K562 (cell line): ENCODE measurements at regions not wholly inside any gene's neighbourhood (a gene's known extent, or its start where the extent isn't known, plus 50 kb on each side); places are given as distances from the start of the nearest gene placed in this dataset.

Source experiments
- ATAC-seq: fragments of 200-7000 bp; cut with Tn5 transposase; 3 replicates; pipeline ENCODE4 v1.9.1; 2020; ENCODE audit warnings: moderate library complexity
- BruUV-seq: library from RNA; stranded (reverse); fragments of 400-500 nt; replicated peaks from 2 replicates; lab custom pipeline; 2021; lab: Mats Ljungman, UMichigan
- CTCF ChIA-PET: fragments of 300-600 bp; formaldehyde crosslinking; extraction: SDS; loops from one replicate; lab custom pipeline; 2021; ENCODE audit warnings: low intra/inter-chr PET ratio; lab: Yijun Ruan, JAX
- POLR2A ChIA-PET: fragments of 300-600, 350-650 bp; sonication (Branson Sonifier 250); formaldehyde crosslinking; extraction: SDS; loops from one replicate; lab custom pipeline; 2021; ENCODE audit warnings: antibody characterized with exemption, inconsistent platforms; lab: Yijun Ruan, JAX
- DNase-seq, 4 experiments: peaks; one replicate each; pipeline versions ENCODE4 v3.0.0 to v3.0.0-alpha.2; 2011 to 2018; ENCODE audit warnings: low spot score in 3 of 4, mixed read lengths in 3 of 4; ENCODE audit errors: extremely low read depth in 1 of 4
- FAIRE-seq: peaks from 2 replicates; lab custom pipeline; 2011; peaks lifted over from hg19 to GRCh38; lab: Jason Lieb, UNC
- H2AFZ ChIP-seq: 2 replicates; pipeline ENCODE4 v1.6.0; 2011; ENCODE audit warnings: low read depth, low read length, control low read depth, inconsistent platforms
- H3K27ac ChIP-seq: fragments of 200-600 bp; 3 replicates; pipeline ENCODE4 v1.8.0; 2011; ENCODE audit warnings: low read depth, mild to moderate bottlenecking, control low read depth, inconsistent platforms, low read length, moderate library complexity, mixed read lengths; ENCODE audit errors: extremely low read depth
- H3K27me3 ChIP-seq, 2 experiments: fragments of 300-600 bp in 1 of 2; 2 replicates in 1 of 2; 3 replicates in 1 of 2; pipeline versions ENCODE4 v1.6.0 to v1.8.0; 2011; ENCODE audit warnings: inconsistent platforms in 2 of 2, low read length in 2 of 2, mild to moderate bottlenecking in 1 of 2, mixed read lengths in 1 of 2, moderate library complexity in 1 of 2; ENCODE audit not compliant: control insufficient read depth in 2 of 2, insufficient read depth in 2 of 2
- H3K36me3 ChIP-seq: fragments of 300-600 bp; 3 replicates; pipeline ENCODE4 v1.8.0; 2011; ENCODE audit warnings: mild to moderate bottlenecking, low read length, inconsistent platforms; ENCODE audit not compliant: control insufficient read depth, insufficient read depth
- H3K4me1 ChIP-seq, 2 experiments: fragments of 200-600 bp in 1 of 2; replicated peaks in 1 of 2; 2 replicates in 1 of 2; 3 replicates in 1 of 2; pipeline versions ENCODE4 v1.5.1 to v1.8.0; 2011; ENCODE audit warnings: inconsistent platforms in 2 of 2, low read length in 2 of 2, mild to moderate bottlenecking in 1 of 2, mixed read lengths in 1 of 2, moderate library complexity in 1 of 2; ENCODE audit not compliant: control insufficient read depth in 2 of 2, insufficient read depth in 2 of 2
- H3K4me2 ChIP-seq: 2 replicates; pipeline ENCODE4 v1.6.1; 2011; ENCODE audit warnings: low read length, control low read depth, inconsistent platforms, mixed read lengths; ENCODE audit not compliant: insufficient read depth
- H3K4me3 ChIP-seq: fragments of 200-600 bp; sonication (generic), shearing (Covaris generic); 2 replicates; pipeline ENCODE4 v1.5.1; 2016; ENCODE audit warnings: control low read depth, inconsistent platforms
- H3K79me2 ChIP-seq: fragments of 200-600 bp; 3 replicates; pipeline ENCODE4 v1.8.0; 2011; ENCODE audit warnings: low read length, inconsistent platforms; ENCODE audit not compliant: control insufficient read depth, insufficient read depth
- H3K9ac ChIP-seq, 2 experiments: 2 replicates each; pipeline versions ENCODE4 v1.6.0 to v1.6.1; 2011; ENCODE audit warnings: low read depth in 2 of 2, low read length in 2 of 2, control low read depth in 1 of 2, inconsistent platforms in 1 of 2, mild to moderate bottlenecking in 1 of 2, mixed read lengths in 1 of 2; ENCODE audit not compliant: insufficient read depth in 1 of 2
- H3K9me1 ChIP-seq: one replicate; pipeline ENCODE4 v1.6.0; 2011; ENCODE audit warnings: inconsistent platforms, mild to moderate bottlenecking, low read length, moderate library complexity; ENCODE audit not compliant: control insufficient read depth, insufficient read depth
- H3K9me3 ChIP-seq: replicated peaks from 2 replicates; pipeline ENCODE4 v1.5.1; 2011; ENCODE audit warnings: low read depth, low read length, inconsistent platforms; ENCODE audit not compliant: control insufficient read depth, insufficient read depth
- H4K20me1 ChIP-seq: replicated peaks from 2 replicates; pipeline ENCODE4 v1.6.1; 2011; ENCODE audit warnings: low read length, inconsistent platforms, mixed read lengths; ENCODE audit not compliant: control insufficient read depth, insufficient read depth
- CAMTA2 ChIP-seq: fragments of 250-450 bp; sonication (Bioruptor Pico); conservative IDR thresholded peaks from 2 replicates; pipeline ENCODE4 v1.5.1; 2022
- EWSR1 ChIP-seq: fragments of 450-650 bp; IDR thresholded peaks from 2 replicates; pipeline ENCODE4 v1.6.1; 2018; ENCODE audit warnings: borderline replicate concordance, mild to moderate bottlenecking, low read depth, moderate library complexity; ENCODE audit not compliant: partially characterized antibody
- KLF13 ChIP-seq: fragments of 450-650 bp; IDR thresholded peaks from 2 replicates; pipeline ENCODE4 v1.6.1; 2016; ENCODE audit warnings: missing genetic modification characterization, low read depth, mild to moderate bottlenecking, missing compliant biosample characterization, moderate library complexity, borderline replicate concordance
- RCOR1 ChIP-seq, 2 experiments: IDR thresholded peaks; 2 replicates each; pipeline ENCODE4 v1.6.1; 2012; ENCODE audit warnings: low read depth in 2 of 2, low read length in 2 of 2, borderline replicate concordance in 1 of 2, improper control_type of control experiment in 1 of 2
- SMARCA4 ChIP-seq: fragments of 450-650 bp; IDR thresholded peaks from 2 replicates; pipeline ENCODE4 v1.6.1; 2016
- TCF7 ChIP-seq: sonication (generic); IDR thresholded peaks from 2 replicates; pipeline ENCODE4 v1.6.1; 2016; ENCODE audit warnings: antibody characterized with exemption, borderline replicate concordance
- XRCC4 ChIP-seq: IDR thresholded peaks from one replicate; pipeline ENCODE4 v1.6.1; 2011; ENCODE audit not compliant: insufficient read depth, insufficient read length; ENCODE audit errors: extremely low read depth
- ZNF3 ChIP-seq: fragments of 250-450 bp; sonication (Bioruptor Pico); IDR thresholded peaks from 2 replicates; pipeline ENCODE4 v1.5.0; 2021; ENCODE audit warnings: mild to moderate bottlenecking, moderate library complexity
- ZSCAN29 ChIP-seq: fragments of 450-650 bp; IDR thresholded peaks from 2 replicates; pipeline ENCODE4 v1.6.1; 2017
- WGBS: fragments of 100-300 bp; shearing (Covaris generic); methylation state at CpG from one replicate; pipeline ENCODE4 v1.1.6; 2016; ENCODE audit warnings: low coverage, mixed read lengths; ENCODE audit not compliant: insufficient coverage; ENCODE audit errors: missing lambda C conversion rate; 5-methylcytosine and 5-hydroxymethylcytosine counted together
- in situ Hi-C: fragments of 300-500 bp; cut with MboI; formaldehyde crosslinking; loops from 4 replicates; pipeline ENCODE4 v1.15.0; 2018; ENCODE audit warnings: inconsistent platforms, mixed read lengths
- intact Hi-C: fragments of 100-400 bp; cut with micrococcal nuclease; formaldehyde crosslinking; loops from 2 replicates; pipeline ENCODE4 v1.14.2; 2022
- TF ChIP-seq, protein P1 (sequence below): fragments of 450-650 bp; IDR thresholded peaks from 2 replicates; pipeline ENCODE4 v1.6.1; 2017; ENCODE audit warnings: antibody characterized with exemption

DNA sequence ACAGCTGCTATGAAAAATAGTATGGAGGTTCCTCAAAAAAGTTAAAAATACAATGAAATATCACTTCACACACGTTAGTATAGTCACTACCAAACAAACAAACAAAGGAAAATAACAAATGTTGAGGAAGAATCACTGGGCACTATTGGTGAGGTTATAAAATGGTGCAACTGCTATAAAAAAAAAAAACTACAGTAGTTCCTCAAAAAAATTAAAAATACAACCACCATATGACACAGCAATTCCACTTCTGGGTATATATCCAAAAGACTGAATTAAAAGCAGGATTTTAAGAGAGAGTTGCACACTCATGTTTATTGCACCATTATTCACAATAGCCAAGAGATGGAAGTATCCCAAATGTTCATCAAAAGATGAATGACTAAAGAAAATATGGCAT lies 80.9 kb upstream of the POU3F3 start:
- no peaks in the 10 kb centered on the region for H4K20me1 ChIP-seq
- H3K27me3 ChIP-seq = no peaks in the 10 kb centered on the region
- FAIRE-seq (no peak), DNase-seq (no peak), ATAC-seq (no peak)
- no peak overlapping the region for H3K4me3 ChIP-seq
- WGBS = 0% methylated on average over 1 of the region's 1 CpG
- H3K9me3 ChIP-seq = no peaks in the 10 kb centered on the region
- no peak overlapping the region for H3K4me2 ChIP-seq
- in situ Hi-C loops (no loop called here), intact Hi-C loops (no loop called here)
- no peak for TF ChIP-seq XRCC4
- TF ChIP-seq CAMTA2 = no peak
- no peak for TF ChIP-seq EWSR1
- TF ChIP-seq SMARCA4 = no peak
- TF ChIP-seq ZNF3 (CRISPR knock-in tag) = no peak
- no peak for TF ChIP-seq ZSCAN29
- TF ChIP-seq KLF13 = no peak
- no peak for TF ChIP-seq RCOR1 (IDR thresholded peaks at IDR 0.05; ENCODE audit: borderline replicate concordance in 1 of 2, low read depth in 2 of 2, low read length in 2 of 2)
- no peak for TF ChIP-seq TCF7
- TF ChIP-seq, protein P1, sequence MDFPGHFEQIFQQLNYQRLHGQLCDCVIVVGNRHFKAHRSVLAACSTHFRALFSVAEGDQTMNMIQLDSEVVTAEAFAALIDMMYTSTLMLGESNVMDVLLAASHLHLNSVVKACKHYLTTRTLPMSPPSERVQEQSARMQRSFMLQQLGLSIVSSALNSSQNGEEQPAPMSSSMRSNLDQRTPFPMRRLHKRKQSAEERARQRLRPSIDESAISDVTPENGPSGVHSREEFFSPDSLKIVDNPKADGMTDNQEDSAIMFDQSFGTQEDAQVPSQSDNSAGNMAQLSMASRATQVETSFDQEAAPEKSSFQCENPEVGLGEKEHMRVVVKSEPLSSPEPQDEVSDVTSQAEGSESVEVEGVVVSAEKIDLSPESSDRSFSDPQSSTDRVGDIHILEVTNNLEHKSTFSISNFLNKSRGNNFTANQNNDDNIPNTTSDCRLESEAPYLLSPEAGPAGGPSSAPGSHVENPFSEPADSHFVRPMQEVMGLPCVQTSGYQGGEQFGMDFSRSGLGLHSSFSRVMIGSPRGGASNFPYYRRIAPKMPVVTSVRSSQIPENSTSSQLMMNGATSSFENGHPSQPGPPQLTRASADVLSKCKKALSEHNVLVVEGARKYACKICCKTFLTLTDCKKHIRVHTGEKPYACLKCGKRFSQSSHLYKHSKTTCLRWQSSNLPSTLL = no peak
- no peak overlapping the region for H2AFZ ChIP-seq
- H3K79me2 ChIP-seq = no peaks in the 10 kb centered on the region
- no peak overlapping the region for H3K27ac ChIP-seq
- H3K36me3 ChIP-seq = no peaks in the 10 kb centered on the region
- POLR2A ChIA-PET = no interaction called here
- no peaks in the 10 kb centered on the region for H3K9me1 ChIP-seq
- BruUV-seq = no TSS peak
- no peaks in the 10 kb centered on the region for H3K4me1 ChIP-seq
- H3K9ac ChIP-seq = no peak overlapping the region
- CTCF ChIA-PET = no interaction called here
